ENCODE measurements at regions not wholly inside any gene's neighbourhood (a gene's known extent, or its start where the extent isn't known, plus 50 kb on each side); places are given as distances from the start of the nearest gene placed in this dataset.

- TF ChIP-seq EZH2phosphoT487 (IDR thresholded peaks at IDR 0.05; ENCODE audit: borderline replicate concordance, low read length) (no peak), CTCF (conservative IDR thresholded peaks at IDR 0.05; ENCODE audit: low read depth, low read length) (no peak), EZH2 (IDR thresholded peaks at IDR 0.05; ENCODE audit: low read length, unreplicated experiment) (no peak)
Measured at GRCh38 chr16:6946802-6947201, 385.8 kb upstream of the RBFOX1 start.
